Stromal cell of bone marrow (primary cell): ENCODE measurements at regions not wholly inside any gene's neighbourhood (a gene's known extent, or its start where the extent isn't known, plus 50 kb on each side); places are given as distances from the start of the nearest gene placed in this dataset.
A peak's percentile ranks its signal among the peaks of the same experiment; 100 is the strongest.
"Not testable (repeated sequence)": the region's sequence is repeated elsewhere in the genome, so short reads cannot be mapped to it uniquely, and the experiment has no call there.

Experiments
- DNase-seq: peaks from one replicate; pipeline ENCODE4 v3.0.0-alpha.2; 2012; ENCODE audit warnings: low read depth

- DNase-seq = no peak
Observed at GRCh38 chr1:102821707-102822106, 286.6 kb downstream of the COL11A1 start.

DNA sequence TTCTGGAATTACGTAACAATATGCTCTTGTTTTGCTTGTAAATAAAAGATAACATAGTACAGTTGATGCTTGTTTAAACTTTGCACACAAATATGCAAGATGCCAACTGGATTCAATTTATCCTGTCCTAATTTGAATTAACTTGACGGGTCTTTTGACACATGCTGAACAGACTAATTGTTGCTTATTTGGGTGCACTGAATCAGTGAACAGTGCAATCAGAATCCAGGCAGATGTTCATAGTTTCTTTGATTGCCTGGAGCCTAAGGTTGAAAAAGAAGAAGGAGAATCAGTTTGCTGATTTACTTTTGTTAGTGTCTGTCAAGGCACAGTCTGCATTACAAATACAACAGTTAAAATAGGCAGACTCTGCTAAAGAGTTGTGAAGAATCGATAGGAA, 307.9 kb downstream of the COL11A1 start:
- no peak for DNase-seq

DNA sequence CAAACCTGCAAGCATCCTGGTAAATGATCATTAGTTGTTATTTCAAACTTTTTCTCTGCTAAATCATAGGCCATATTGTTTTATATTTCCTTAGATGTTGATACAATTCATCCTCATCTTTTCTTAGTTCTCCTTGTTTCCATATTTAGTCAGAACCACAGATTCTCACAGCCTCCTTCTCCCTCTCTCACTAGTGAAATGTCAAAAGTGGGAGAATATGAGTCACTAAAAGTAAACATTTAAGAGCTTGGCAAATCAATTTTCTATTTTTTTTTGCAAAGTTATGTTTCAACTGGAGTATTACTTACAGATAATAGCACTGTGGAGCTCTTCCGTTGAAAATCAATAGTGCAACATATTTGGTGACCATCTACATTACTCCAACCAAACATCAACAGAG, 308.8 kb downstream of the COL11A1 start:
- peak; percentile 73 for DNase-seq

DNA sequence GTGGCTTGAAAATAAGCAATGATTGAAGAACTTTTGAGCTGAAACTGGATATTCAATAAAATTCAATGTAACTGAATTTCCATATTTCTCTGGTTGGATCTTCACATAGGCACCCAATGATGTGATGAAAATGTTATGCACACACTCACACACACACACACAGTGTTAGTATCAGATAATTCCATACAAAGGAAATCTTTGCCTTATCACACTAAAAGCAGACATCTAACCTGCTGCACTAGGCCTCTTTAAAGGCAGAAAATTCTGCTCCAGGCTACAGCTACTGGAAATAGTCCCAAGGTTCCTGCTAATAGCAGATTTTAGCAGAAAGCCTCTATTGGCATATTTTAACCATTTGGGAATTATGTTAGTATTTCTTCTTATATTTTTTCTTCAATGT, 309.6 kb downstream of the COL11A1 start:
- no peak for DNase-seq

- no peak for DNase-seq
Observed at GRCh38 chr1:102796429-102796828, 311.9 kb downstream of the COL11A1 start.

DNA sequence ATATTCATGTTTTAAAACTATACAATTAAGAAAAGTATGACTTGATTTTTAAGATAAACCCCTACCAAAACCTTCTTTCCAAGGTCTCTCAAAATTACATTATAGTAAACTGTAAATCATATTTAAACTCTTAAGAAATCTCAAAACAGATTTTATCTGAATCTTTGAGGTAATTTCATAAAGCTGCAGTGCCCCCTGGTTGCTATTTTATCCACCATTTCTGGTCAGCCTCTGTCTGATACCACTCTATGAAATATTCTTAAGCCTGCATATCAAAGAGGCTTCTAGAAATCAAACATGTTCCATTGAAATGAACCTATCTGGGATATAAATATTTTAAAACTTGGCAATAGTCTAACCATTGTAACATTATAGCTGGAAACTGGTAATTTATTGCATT, 317.3 kb downstream of the COL11A1 start:
- DNase-seq = no peak

DNA sequence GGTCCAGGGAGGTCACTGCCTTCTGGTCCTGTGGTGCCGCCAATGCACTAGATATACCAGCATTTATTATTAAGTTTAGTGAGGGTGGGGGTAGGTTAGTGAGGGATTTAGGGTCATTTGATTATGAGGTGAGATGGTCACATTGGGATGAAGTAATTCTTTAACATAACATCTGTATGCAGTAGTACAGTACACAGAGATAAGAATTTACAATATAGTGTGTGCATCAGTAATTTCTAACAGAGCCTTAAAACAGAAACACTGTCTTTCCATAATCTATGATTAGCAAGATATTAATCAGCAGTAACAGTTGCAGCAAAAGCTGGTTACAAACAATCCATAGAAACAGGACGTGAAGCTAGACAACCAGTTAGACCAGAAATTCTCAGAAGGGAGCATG, 318.4 kb downstream of the COL11A1 start:
- DNase-seq = not testable (repeated sequence)

GRCh38 chr1:102783487-102783886, 324.8 kb downstream of the COL11A1 start:
- DNase-seq = no peak

- no peak for DNase-seq
Observed at GRCh38 chr1:102782144-102782543, 326.2 kb downstream of the COL11A1 start.

DNA sequence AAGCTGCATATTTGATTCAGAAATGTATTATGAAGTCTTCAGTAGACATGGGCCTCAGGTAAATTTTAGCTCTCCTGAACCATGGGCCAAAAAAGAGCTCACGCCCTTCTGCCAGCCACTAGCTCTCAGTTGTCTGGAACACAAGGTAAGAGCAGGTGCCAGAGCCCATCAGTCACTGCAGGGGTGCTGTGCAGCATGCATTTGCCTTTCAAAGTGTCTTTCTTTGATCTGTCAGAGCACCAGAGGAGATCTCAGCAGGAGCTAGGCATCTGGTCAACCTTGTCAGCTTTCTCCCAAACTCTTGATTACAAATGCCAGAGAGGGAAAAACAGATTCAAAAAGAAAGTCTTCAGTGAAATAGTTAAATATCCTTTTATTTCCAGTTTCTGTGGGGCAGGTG, 332.3 kb downstream of the COL11A1 start:
- DNase-seq = no peak

- DNase-seq = no peak
Observed at GRCh38 chr1:102772831-102773230, 335.5 kb downstream of the COL11A1 start.

GRCh38 chr1:102758418-102758817, 349.9 kb downstream of the COL11A1 start:
- DNase-seq = no peak

GRCh38 chr1:102757363-102757762, 351.0 kb downstream of the COL11A1 start:
- DNase-seq = no peak

DNA sequence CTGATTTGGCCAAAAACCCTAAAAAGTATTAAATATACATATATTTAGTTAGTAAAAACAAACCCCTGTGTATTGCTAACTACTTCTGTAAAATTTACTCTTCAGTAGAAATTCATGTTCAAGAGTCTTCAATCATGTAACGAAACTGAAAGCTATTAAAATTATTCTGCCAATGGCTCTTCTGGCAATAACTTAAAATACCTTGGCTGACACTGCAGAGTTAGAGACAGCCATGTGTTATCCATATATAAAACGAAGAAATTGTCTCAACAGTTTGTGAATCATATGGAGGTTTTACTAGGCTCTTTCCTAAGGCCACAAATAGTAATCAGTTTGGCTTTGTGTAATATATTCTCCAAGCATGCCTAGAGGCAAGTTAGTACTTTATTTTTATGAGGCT, 357.2 kb downstream of the COL11A1 start:
- DNase-seq = no peak

DNA sequence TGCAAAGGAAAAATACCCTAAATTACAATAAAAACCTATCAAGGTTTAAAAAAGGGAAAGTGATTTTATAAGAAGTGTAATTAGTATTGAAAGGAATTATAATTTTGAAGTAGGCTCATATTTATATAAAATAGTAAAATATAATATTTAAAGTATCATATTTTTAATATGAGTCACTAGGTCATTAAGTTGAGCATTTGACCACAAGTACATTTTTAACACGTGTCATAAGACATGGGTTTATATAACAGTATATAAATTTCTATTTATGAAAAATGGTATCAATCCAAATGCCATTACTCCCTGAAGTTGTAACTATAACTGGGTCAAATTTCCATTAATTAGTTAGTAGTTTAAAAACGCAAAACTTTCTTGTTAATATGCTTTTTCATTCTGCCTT, 365.9 kb downstream of the COL11A1 start:
- DNase-seq = no peak

DNA sequence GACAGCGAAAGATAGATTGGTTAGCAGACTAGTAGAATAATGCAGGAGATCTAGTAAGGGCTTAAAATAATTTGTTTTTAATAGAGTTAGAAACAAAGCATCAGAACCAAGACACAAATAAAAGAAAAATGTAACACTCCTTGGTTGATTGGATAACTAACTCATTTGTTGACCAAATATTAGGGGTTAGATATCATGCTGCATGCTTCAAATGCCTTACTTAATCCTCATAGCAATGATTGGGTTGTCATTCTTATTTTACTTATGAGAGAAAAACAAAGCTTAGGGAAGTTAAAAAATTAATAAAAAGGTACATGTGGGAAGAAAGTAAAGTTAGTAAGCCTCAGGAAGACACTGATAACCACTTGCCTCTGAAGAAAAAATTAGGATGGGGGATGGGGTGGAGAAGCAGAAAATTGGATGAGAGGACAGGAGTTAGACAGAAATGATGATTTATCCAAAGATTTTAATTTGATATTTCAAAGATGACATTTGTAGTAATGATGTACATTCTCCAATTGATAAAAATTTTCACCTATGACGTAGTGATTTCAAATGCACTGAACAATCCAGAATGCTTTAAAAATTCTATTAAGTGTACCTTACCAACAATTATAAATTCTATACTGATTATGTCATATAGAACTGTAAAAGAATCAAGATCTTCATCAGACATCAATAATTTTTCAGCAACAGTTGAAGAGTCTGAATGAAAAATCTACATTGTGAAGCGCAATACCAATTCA, 374.7 kb downstream of the COL11A1 start:
- DNase-seq = no peak

DNA sequence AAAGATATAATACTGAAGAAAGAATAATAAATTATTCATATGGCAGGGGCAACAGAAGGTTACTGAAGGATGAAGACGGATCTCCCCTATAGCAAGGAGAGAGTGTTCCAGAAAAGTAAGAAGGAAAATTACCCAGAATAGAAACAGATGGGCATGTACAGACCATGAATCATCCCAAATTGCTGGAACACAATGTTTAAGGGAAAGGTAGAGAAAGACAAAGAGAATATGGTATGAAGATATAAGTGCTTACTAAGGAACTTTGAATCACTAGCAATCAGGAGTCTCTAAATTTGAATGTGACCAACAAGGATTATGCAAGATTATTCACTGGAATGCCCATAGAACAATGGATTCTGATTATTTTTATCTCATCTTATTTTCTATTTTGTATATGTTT, 375.4 kb downstream of the COL11A1 start:
- DNase-seq = no peak

GRCh38 chr1:102726417-102726816, 381.9 kb downstream of the COL11A1 start:
- no peak for DNase-seq

GRCh38 chr1:102724741-102725140, 383.6 kb downstream of the COL11A1 start:
- DNase-seq = no peak

GRCh38 chr1:102715150-102715549, 393.2 kb downstream of the COL11A1 start:
- no peak for DNase-seq

DNA sequence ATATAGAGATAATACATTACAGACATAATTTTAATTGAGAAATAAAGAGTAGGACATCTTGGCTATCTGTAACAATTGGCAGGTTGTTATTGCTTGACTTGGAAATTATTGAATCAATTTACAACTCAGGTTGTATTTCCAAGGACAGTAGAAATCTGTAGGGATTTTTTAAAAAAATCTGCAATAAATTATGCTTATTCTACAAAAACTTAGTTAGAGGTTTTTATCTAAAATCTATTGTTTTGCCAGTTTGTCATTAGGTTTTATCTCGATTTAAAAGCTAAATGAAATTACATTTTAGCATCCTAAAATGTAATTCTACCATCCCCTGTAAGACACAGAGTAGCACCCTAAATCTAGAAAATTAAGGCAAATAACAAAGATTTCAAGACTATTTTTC, 408.8 kb downstream of the COL11A1 start:
- DNase-seq = no peak

DNA sequence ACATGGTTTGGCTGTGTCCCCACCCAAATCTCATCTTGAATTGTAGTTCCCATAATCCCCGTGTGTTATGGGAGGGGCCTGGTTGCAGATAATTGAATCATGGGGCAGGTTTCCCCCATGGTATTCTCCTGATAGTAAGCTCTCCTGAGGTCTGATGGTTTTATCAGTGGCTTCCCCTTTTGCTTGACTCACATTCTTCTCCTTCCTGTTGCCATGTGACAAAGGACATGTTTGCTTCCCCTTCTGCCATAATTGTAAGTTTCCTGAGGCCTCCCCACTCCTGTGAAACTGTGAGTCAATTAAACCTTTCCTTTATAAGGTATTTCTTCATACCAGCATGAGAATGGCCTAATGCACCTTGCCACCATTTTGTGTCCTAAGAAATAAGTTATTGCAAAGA, 415.0 kb downstream of the COL11A1 start:
- DNase-seq = no peak

GRCh38 chr1:102691592-102692090, 416.7 kb downstream of the COL11A1 start:
- no peak for DNase-seq

DNA sequence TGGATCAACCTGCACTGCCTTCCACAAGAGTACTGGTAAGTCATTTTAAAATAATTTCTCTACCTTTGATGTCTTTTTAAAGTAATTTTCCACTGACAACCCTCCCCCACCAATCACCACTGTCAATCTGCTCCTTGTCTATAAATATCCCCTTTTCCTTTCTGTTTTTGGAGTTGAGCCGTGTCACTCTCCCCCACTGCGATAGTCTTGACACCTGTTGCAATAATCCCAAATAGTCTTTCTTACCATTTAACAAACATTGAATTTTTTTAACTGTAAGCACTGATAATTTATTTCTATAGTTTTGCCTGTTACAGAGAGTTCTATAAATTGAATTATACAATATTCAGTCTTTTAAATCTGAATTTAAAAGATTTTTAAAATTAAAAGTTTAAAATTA, 420.9 kb downstream of the COL11A1 start:
- no peak for DNase-seq
